GM21825 (cell line): ENCODE measurements at regions not wholly inside any gene's neighbourhood (a gene's known extent, or its start where the extent isn't known, plus 50 kb on each side); places are given as distances from the start of the nearest gene placed in this dataset.

Experiments used
- ATAC-seq: cut with Tn5 transposase; IDR thresholded peaks from one replicate; pipeline ENCODE4 v1.9.1; 2021; ENCODE audit warnings: mild to moderate bottlenecking, moderate library complexity; ENCODE audit not compliant: unreplicated experiment

DNA sequence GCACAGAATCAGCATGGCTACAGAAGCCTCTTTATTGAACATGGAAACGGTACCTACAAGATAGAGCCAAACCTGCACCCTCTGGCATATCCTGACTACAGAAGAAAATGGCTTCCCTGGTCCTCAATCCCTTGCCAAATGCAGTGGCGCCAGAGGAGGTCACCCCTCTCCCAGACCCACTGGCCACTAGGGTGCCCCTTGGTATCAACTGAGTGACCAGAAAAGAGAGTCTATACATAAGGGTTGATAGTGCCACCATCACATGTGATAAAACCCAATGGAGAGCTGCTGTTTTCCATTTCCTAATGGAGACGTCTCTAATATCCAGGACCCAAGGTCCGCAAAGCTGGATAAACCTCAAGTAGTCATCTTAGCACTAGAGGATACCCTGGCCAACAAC, 52.7 kb upstream of the ALK start:
- ATAC-seq: no peak

- no peak for ATAC-seq
Measured at GRCh38 chr2:29977284-29977683, 55.9 kb upstream of the ALK start.

- no peak for ATAC-seq
Measured at GRCh38 chr2:29981402-29981801, 60.0 kb upstream of the ALK start.

GRCh38 chr2:29983308-29983707, 61.9 kb upstream of the ALK start:
- no peak for ATAC-seq

- no peak for ATAC-seq
Measured at GRCh38 chr2:29987146-29987545, 65.8 kb upstream of the ALK start.

- ATAC-seq: no peak
Measured at GRCh38 chr2:29990129-29990528, 68.7 kb upstream of the ALK start.

DNA sequence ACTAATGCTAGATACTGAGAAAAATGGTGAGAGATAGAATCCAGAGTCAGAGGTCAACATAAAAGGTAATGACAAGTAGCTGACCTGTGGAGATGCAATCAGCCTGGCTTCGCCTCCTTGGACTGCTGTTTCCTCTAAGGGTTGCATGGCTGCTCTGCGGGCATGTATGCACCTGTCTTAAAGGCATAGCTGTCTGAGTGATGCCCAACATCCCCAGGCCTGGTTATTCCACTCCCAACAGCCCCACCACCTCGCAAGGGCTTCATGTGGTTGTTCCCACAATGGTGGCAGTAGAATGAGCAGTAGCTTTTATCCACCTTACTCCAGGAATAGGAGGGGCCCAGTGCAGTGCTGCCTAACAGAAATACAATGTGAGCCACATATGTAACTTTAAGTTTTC, 69.7 kb upstream of the ALK start:
- ATAC-seq: no peak

DNA sequence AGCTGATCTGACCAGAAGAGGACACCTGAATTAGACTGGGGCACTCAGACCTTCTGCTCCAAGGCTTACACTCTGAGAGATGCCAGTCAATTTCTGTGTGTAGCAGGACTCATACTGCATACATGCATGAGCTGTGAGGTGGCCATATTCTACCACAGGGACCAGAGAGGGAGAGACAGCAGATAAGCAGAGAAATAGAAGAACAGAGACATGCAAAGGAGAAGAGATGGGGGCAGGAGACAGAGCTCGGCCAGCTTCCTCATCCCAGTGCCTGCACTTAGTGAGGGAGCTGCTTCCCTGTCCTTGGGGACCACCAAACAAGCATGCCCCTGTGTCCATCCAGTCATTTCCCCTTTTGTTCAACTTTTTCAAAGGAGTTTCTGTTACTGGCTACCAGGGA, 73.9 kb upstream of the ALK start:
- ATAC-seq: no peak

- ATAC-seq: no peak
Measured at GRCh38 chr2:30003128-30003527, 81.7 kb upstream of the ALK start.

- peak; percentile 79 for ATAC-seq
Measured at GRCh38 chr2:30022444-30023071, 101.2 kb upstream of the ALK start.

GRCh38 chr2:30024281-30024680, 102.9 kb upstream of the ALK start:
- ATAC-seq: no peak

- no peak for ATAC-seq
Measured at GRCh38 chr2:30026091-30027055, 105.0 kb upstream of the ALK start.

DNA sequence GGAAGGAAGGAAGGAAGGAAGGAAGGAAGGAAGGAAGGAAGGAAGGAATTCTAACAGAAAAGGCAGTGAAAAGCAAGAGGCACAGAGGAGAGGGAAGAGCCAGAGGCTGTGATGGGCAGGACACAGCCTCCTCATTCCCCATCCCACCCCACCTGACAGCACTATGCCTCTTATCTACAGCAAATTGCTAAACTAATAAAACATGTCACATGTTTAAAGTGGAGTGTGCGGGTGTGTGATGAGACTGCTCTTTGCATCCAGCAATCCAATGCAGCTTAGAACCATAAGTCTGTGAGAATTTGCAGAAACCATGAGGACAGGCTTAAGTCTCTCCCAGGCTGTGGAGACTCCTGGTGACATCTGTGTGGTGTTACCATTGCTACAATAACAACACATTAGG, 108.4 kb upstream of the ALK start:
- no peak for ATAC-seq

DNA sequence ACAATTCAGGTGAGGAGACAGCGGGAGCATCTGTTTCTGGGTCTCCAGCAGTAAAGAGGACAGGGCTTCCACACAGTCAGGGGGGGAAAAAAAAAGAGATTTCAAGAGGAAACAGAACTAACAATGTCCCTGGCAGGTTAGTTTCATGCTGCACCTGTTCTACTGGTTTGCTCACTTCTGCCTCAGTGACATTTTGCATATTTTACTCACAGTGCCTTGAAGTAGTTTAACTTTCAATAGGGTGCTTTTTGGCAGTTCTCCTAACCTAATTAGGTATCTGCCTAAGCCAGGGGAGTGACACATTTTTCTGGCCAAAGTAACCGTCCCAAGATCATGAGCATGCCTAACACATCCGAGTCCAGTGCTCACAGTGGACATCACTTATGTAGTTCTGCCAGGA, 109.0 kb upstream of the ALK start:
- no peak for ATAC-seq

- no peak for ATAC-seq
Measured at GRCh38 chr2:30031184-30031583, 109.8 kb upstream of the ALK start.

GRCh38 chr2:30034052-30034775, 112.6 kb upstream of the YPEL5 start:
- ATAC-seq: no peak

DNA sequence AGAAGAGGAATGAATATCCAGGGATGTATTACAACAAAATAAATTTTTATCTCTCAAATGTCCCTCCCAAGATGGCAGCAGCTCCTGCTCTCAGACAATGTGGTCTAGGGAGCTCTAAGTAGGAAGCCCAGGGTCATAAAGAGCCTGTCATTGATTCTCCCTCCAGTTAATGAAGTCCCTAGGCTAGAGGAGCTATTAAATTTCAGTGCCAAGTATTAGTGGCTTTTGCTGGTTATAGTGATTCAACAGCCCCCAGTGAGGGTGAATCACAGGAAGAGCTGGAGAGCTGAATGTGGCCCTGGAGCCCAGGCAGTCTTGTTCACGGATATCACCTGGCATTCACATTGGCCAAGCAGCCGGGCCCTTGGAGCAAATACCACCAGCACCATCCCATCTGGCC, 109.8 kb upstream of the YPEL5 start:
- no peak for ATAC-seq

- ATAC-seq: no peak
Measured at GRCh38 chr2:30038419-30038818, 108.4 kb upstream of the YPEL5 start.

DNA sequence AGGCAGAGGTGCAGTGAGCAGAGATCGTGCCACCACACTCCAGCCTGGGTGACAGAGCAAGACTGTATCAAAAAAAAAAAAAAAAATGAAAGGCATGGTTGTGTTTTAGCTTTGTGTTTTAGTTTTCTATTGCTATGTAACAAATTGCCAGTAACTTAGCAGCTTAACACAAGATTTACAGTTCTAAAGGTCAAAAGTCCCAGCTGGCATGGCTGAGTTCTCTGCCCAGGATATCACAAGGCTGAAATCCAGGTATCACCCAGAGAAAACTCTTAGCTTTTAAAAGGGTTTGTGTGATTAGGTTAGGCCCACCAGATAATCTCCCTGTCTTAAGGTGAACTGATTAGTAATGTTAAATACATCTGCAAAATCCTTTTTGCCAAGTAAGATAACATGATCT, 107.7 kb upstream of the YPEL5 start:
- ATAC-seq: no peak

- ATAC-seq: no peak
Measured at GRCh38 chr2:30040147-30040546, 106.7 kb upstream of the YPEL5 start.

DNA sequence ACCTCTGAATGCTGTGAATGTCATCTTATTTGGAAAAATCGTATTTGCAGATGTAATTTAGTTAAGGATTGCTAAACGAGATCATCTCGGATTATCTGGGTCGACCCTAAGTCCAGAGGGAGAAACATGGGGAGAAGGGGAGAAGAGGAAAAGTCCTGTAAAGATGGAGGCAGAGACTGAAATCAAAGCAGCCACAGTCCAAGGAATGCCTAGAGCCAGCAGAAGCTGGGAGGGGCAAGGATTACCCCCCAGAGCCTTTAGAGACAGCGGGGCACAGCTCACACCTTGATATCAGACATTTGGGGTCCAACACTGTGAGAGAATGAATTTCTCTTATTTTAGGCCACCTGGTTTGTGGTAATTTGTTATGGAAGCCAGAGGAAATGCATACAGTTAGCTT, 104.9 kb upstream of the YPEL5 start:
- no peak for ATAC-seq

- no peak for ATAC-seq
Measured at GRCh38 chr2:30046396-30046795, 100.4 kb upstream of the YPEL5 start.
